K562 (cell line): ENCODE measurements at regions not wholly inside any gene's neighbourhood (a gene's known extent, or its start where the extent isn't known, plus 50 kb on each side); places are given as distances from the start of the nearest gene placed in this dataset.

Experiments used
- ATAC-seq: fragments of 200-7000 bp; cut with Tn5 transposase; 3 replicates; pipeline ENCODE4 v1.9.1; 2020; ENCODE audit warnings: moderate library complexity
- BruUV-seq: library from RNA; stranded (reverse); fragments of 400-500 nt; replicated peaks from 2 replicates; lab custom pipeline; 2021; lab: Mats Ljungman, UMichigan
- CTCF ChIA-PET: fragments of 300-600 bp; formaldehyde crosslinking; extraction: SDS; loops from one replicate; lab custom pipeline; 2021; ENCODE audit warnings: low intra/inter-chr PET ratio; lab: Yijun Ruan, JAX
- POLR2A ChIA-PET: fragments of 300-600, 350-650 bp; sonication (Branson Sonifier 250); formaldehyde crosslinking; extraction: SDS; loops from one replicate; lab custom pipeline; 2021; ENCODE audit warnings: antibody characterized with exemption, inconsistent platforms; lab: Yijun Ruan, JAX
- DNase-seq, 4 experiments: peaks; one replicate each; pipeline versions ENCODE4 v3.0.0 to v3.0.0-alpha.2; 2011 to 2018; ENCODE audit warnings: low spot score in 3 of 4, mixed read lengths in 3 of 4; ENCODE audit errors: extremely low read depth in 1 of 4
- FAIRE-seq: peaks from 2 replicates; lab custom pipeline; 2011; peaks lifted over from hg19 to GRCh38; lab: Jason Lieb, UNC
- H2AFZ ChIP-seq: 2 replicates; pipeline ENCODE4 v1.6.0; 2011; ENCODE audit warnings: low read depth, low read length, control low read depth, inconsistent platforms
- H3K27ac ChIP-seq: fragments of 200-600 bp; 3 replicates; pipeline ENCODE4 v1.8.0; 2011; ENCODE audit warnings: low read depth, mild to moderate bottlenecking, control low read depth, inconsistent platforms, low read length, moderate library complexity, mixed read lengths; ENCODE audit errors: extremely low read depth
- H3K27me3 ChIP-seq, 2 experiments: fragments of 300-600 bp in 1 of 2; 2 replicates in 1 of 2; 3 replicates in 1 of 2; pipeline versions ENCODE4 v1.6.0 to v1.8.0; 2011; ENCODE audit warnings: inconsistent platforms in 2 of 2, low read length in 2 of 2, mild to moderate bottlenecking in 1 of 2, mixed read lengths in 1 of 2, moderate library complexity in 1 of 2; ENCODE audit not compliant: control insufficient read depth in 2 of 2, insufficient read depth in 2 of 2
- H3K36me3 ChIP-seq: fragments of 300-600 bp; 3 replicates; pipeline ENCODE4 v1.8.0; 2011; ENCODE audit warnings: mild to moderate bottlenecking, low read length, inconsistent platforms; ENCODE audit not compliant: control insufficient read depth, insufficient read depth
- H3K4me1 ChIP-seq, 2 experiments: fragments of 200-600 bp in 1 of 2; replicated peaks in 1 of 2; 2 replicates in 1 of 2; 3 replicates in 1 of 2; pipeline versions ENCODE4 v1.5.1 to v1.8.0; 2011; ENCODE audit warnings: inconsistent platforms in 2 of 2, low read length in 2 of 2, mild to moderate bottlenecking in 1 of 2, mixed read lengths in 1 of 2, moderate library complexity in 1 of 2; ENCODE audit not compliant: control insufficient read depth in 2 of 2, insufficient read depth in 2 of 2
- H3K4me2 ChIP-seq: 2 replicates; pipeline ENCODE4 v1.6.1; 2011; ENCODE audit warnings: low read length, control low read depth, inconsistent platforms, mixed read lengths; ENCODE audit not compliant: insufficient read depth
- H3K4me3 ChIP-seq: fragments of 200-600 bp; sonication (generic), shearing (Covaris generic); 2 replicates; pipeline ENCODE4 v1.5.1; 2016; ENCODE audit warnings: control low read depth, inconsistent platforms
- H3K79me2 ChIP-seq: fragments of 200-600 bp; 3 replicates; pipeline ENCODE4 v1.8.0; 2011; ENCODE audit warnings: low read length, inconsistent platforms; ENCODE audit not compliant: control insufficient read depth, insufficient read depth
- H3K9ac ChIP-seq, 2 experiments: 2 replicates each; pipeline versions ENCODE4 v1.6.0 to v1.6.1; 2011; ENCODE audit warnings: low read depth in 2 of 2, low read length in 2 of 2, control low read depth in 1 of 2, inconsistent platforms in 1 of 2, mild to moderate bottlenecking in 1 of 2, mixed read lengths in 1 of 2; ENCODE audit not compliant: insufficient read depth in 1 of 2
- H3K9me1 ChIP-seq: one replicate; pipeline ENCODE4 v1.6.0; 2011; ENCODE audit warnings: inconsistent platforms, mild to moderate bottlenecking, low read length, moderate library complexity; ENCODE audit not compliant: control insufficient read depth, insufficient read depth
- H3K9me3 ChIP-seq: replicated peaks from 2 replicates; pipeline ENCODE4 v1.5.1; 2011; ENCODE audit warnings: low read depth, low read length, inconsistent platforms; ENCODE audit not compliant: control insufficient read depth, insufficient read depth
- H4K20me1 ChIP-seq: replicated peaks from 2 replicates; pipeline ENCODE4 v1.6.1; 2011; ENCODE audit warnings: low read length, inconsistent platforms, mixed read lengths; ENCODE audit not compliant: control insufficient read depth, insufficient read depth
- NFATC3 ChIP-seq: fragments of 450-650 bp; IDR thresholded peaks from 2 replicates; pipeline ENCODE4 v1.6.1; 2017; ENCODE audit warnings: mild to moderate bottlenecking
- RAD21 ChIP-seq, 2 experiments: fragments of 250-450 bp in 1 of 2; fragments of 450-650 bp in 1 of 2; sonication (Bioruptor Pico) in 1 of 2; formaldehyde crosslinking in 1 of 2; IDR thresholded peaks in 1 of 2; conservative IDR thresholded peaks in 1 of 2; 2 replicates each; pipeline versions ENCODE4 v1.4.0 to v1.8.0; 2020 to 2022; ENCODE audit warnings: mild to moderate bottlenecking in 2 of 2, moderate library complexity in 1 of 2
- in situ Hi-C: fragments of 300-500 bp; cut with MboI; formaldehyde crosslinking; loops from 4 replicates; pipeline ENCODE4 v1.15.0; 2018; ENCODE audit warnings: inconsistent platforms, mixed read lengths
- intact Hi-C: fragments of 100-400 bp; cut with micrococcal nuclease; formaldehyde crosslinking; loops from 2 replicates; pipeline ENCODE4 v1.14.2; 2022
- TF ChIP-seq, protein P1 (sequence below): fragments of 450-650 bp; formaldehyde crosslinking; IDR thresholded peaks from 2 replicates; pipeline ENCODE4 v1.4.0; 2020; ENCODE audit warnings: mild to moderate bottlenecking
- TF ChIP-seq, protein P2 (sequence below), 2 experiments: fragments of 450-650 bp; formaldehyde crosslinking in 1 of 2; IDR thresholded peaks; 2 replicates each; pipeline versions ENCODE4 v1.4.0 to v1.6.1; 2014 to 2020; ENCODE audit warnings: mild to moderate bottlenecking in 2 of 2, borderline replicate concordance in 1 of 2, low read depth in 1 of 2
- TF ChIP-seq, protein P3 (sequence below): sonication (generic); formaldehyde crosslinking; IDR thresholded peaks from 2 replicates; pipeline ENCODE4 v1.8.0; 2022; ENCODE audit warnings: missing genetic modification reagents, mild to moderate bottlenecking, borderline replicate concordance
- TF ChIP-seq, protein P4 (sequence below), 3 experiments: IDR thresholded peaks in 2 of 3; conservative IDR thresholded peaks in 1 of 3; 2 replicates each; pipeline ENCODE4 v1.5.1; 2011 to 2012; ENCODE audit warnings: low read length in 3 of 3, mild to moderate bottlenecking in 3 of 3, control low read depth in 2 of 3, improper control_type of control experiment in 1 of 3, inconsistent platforms in 1 of 3, low read depth in 1 of 3, mixed read lengths in 1 of 3, moderate library complexity in 1 of 3; ENCODE audit not compliant: insufficient read depth in 2 of 3

DNA sequence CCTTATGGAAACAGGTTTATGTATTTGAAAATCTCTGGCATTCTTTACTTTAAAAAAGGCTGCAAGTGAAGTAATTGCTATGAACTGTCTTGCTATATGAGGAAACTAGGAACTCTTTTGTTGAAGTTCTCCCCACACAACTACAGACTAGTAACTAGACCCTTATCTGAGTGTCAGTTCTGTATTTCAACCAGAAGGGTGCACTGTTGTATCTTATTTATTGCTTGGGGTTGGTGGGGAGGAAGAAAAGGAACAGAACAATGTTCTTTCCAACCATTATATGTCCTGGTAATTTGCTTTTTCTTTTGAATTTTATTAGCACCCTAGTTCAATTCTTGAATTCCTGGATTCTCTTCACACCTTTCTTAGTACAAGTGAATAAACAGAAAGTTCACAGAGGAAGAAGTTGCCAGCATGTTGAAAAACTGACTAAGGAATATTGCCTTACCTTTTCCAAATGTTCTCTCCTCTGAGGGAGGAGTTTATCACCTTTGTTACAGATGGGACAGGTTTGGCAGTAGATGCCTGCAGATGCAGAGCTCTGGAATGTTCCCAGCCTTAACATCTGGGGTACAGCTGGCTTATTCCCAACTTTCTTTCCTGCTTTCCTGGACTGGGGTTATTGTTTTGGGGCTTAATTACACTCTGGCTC, 162.4 kb upstream of the CFAP20DC start:
- TF ChIP-seq, protein P1, sequence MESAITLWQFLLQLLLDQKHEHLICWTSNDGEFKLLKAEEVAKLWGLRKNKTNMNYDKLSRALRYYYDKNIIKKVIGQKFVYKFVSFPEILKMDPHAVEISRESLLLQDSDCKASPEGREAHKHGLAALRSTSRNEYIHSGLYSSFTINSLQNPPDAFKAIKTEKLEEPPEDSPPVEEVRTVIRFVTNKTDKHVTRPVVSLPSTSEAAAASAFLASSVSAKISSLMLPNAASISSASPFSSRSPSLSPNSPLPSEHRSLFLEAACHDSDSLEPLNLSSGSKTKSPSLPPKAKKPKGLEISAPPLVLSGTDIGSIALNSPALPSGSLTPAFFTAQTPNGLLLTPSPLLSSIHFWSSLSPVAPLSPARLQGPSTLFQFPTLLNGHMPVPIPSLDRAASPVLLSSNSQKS: no peak
- TF ChIP-seq NFATC3: no peak
- TF ChIP-seq, protein P2, sequence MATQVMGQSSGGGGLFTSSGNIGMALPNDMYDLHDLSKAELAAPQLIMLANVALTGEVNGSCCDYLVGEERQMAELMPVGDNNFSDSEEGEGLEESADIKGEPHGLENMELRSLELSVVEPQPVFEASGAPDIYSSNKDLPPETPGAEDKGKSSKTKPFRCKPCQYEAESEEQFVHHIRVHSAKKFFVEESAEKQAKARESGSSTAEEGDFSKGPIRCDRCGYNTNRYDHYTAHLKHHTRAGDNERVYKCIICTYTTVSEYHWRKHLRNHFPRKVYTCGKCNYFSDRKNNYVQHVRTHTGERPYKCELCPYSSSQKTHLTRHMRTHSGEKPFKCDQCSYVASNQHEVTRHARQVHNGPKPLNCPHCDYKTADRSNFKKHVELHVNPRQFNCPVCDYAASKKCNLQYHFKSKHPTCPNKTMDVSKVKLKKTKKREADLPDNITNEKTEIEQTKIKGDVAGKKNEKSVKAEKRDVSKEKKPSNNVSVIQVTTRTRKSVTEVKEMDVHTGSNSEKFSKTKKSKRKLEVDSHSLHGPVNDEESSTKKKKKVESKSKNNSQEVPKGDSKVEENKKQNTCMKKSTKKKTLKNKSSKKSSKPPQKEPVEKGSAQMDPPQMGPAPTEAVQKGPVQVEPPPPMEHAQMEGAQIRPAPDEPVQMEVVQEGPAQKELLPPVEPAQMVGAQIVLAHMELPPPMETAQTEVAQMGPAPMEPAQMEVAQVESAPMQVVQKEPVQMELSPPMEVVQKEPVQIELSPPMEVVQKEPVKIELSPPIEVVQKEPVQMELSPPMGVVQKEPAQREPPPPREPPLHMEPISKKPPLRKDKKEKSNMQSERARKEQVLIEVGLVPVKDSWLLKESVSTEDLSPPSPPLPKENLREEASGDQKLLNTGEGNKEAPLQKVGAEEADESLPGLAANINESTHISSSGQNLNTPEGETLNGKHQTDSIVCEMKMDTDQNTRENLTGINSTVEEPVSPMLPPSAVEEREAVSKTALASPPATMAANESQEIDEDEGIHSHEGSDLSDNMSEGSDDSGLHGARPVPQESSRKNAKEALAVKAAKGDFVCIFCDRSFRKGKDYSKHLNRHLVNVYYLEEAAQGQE (IDR thresholded peaks at IDR 0.05; ENCODE audit: borderline replicate concordance): peak; percentile 25; the same call in 1 of the 2 replicates
- TF ChIP-seq, protein P2 (CRISPR knock-in tag; IDR thresholded peaks at IDR 0.05; ENCODE audit: low read depth): no peak
- TF ChIP-seq, protein P3, sequence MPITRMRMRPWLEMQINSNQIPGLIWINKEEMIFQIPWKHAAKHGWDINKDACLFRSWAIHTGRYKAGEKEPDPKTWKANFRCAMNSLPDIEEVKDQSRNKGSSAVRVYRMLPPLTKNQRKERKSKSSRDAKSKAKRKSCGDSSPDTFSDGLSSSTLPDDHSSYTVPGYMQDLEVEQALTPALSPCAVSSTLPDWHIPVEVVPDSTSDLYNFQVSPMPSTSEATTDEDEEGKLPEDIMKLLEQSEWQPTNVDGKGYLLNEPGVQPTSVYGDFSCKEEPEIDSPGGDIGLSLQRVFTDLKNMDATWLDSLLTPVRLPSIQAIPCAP (CRISPR knock-in tag): no peak
- TF ChIP-seq, protein P4, sequence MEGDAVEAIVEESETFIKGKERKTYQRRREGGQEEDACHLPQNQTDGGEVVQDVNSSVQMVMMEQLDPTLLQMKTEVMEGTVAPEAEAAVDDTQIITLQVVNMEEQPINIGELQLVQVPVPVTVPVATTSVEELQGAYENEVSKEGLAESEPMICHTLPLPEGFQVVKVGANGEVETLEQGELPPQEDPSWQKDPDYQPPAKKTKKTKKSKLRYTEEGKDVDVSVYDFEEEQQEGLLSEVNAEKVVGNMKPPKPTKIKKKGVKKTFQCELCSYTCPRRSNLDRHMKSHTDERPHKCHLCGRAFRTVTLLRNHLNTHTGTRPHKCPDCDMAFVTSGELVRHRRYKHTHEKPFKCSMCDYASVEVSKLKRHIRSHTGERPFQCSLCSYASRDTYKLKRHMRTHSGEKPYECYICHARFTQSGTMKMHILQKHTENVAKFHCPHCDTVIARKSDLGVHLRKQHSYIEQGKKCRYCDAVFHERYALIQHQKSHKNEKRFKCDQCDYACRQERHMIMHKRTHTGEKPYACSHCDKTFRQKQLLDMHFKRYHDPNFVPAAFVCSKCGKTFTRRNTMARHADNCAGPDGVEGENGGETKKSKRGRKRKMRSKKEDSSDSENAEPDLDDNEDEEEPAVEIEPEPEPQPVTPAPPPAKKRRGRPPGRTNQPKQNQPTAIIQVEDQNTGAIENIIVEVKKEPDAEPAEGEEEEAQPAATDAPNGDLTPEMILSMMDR (IDR thresholded peaks at IDR 0.05 in 2 of 3, conservative IDR thresholded peaks at IDR 0.05 in 1 of 3; ENCODE audit: insufficient read depth in 2 of 3, low read depth in 1 of 3, low read length in 3 of 3): peak in 2 of 3 experiments; percentile 47 to 61; a peak in 5 of 6 replicates
- TF ChIP-seq RAD21 (CRISPR knock-in tag; conservative IDR thresholded peaks at IDR 0.05 in 1 of 2, IDR thresholded peaks at IDR 0.05 in 1 of 2): peak; percentile 59 to 74
- peak; percentile 86 for ATAC-seq
- ChIA-PET CTCF (interaction anchor here (1.4 kb wide), 1 partner anchor 572 kb away, joined by 4 read pairs; no protein-coding TSS in a partner anchor), POLR2A (no interaction called here)
- no TSS peak for BruUV-seq
- Histone ChIP-seq H3K27me3 (no peaks in the 10 kb centered on the region), H3K4me1 (no peaks in the 10 kb centered on the region), H3K4me2 (no peak overlapping the region), H3K9ac (no peak overlapping the region), H3K36me3 (no peaks in the 10 kb centered on the region), H3K9me1 (no peaks in the 10 kb centered on the region), H3K27ac (no peak overlapping the region), H4K20me1 (no peaks in the 10 kb centered on the region), H3K4me3 (no peak overlapping the region), H3K79me2 (no peaks in the 10 kb centered on the region), H3K9me3 (no peaks in the 10 kb centered on the region), H2AFZ (no peak overlapping the region)
- intact Hi-C loops (loop anchor here (5.0 kb wide), 1 partner anchor 220 kb away; no protein-coding TSS in a partner anchor), in situ Hi-C loops (no loop called here)
- FAIRE-seq: peak; percentile 70
- peak; percentile 12 to 30 (median 28) for DNase-seq
